HG02571 (cell line): ENCODE measurements at regions not wholly inside any gene's neighbourhood (a gene's known extent, or its start where the extent isn't known, plus 50 kb on each side); places are given as distances from the start of the nearest gene placed in this dataset.
"Not testable (repeated sequence)": the region's sequence is repeated elsewhere in the genome, so short reads cannot be mapped to it uniquely, and the experiment has no call there.

ENCODE experiments used
- ATAC-seq: cut with Tn5 transposase; IDR thresholded peaks from one replicate; pipeline ENCODE4 v1.9.1; 2021; ENCODE audit warnings: mild to moderate bottlenecking, moderate library complexity; ENCODE audit not compliant: unreplicated experiment

- no peak for ATAC-seq
Observed at GRCh38 chr6:97885325-97885724, 602.3 kb upstream of the MMS22L start.

GRCh38 chr6:97885828-97886227 lies 602.8 kb upstream of the MMS22L start:
- ATAC-seq: no peak

GRCh38 chr6:97901531-97901930 lies 618.5 kb upstream of the MMS22L start:
- no peak for ATAC-seq

GRCh38 chr6:97909380-97909779 lies 626.4 kb upstream of the MMS22L start:
- no peak for ATAC-seq

GRCh38 chr6:97913721-97914120 lies 630.7 kb upstream of the MMS22L start:
- ATAC-seq: no peak

GRCh38 chr6:97914912-97915311 lies 631.9 kb upstream of the MMS22L start:
- ATAC-seq: no peak

- no peak for ATAC-seq
Observed at GRCh38 chr6:97915537-97915936, 632.5 kb upstream of the MMS22L start.

- ATAC-seq: no peak
Observed at GRCh38 chr6:97917369-97917768, 634.4 kb upstream of the MMS22L start.

GRCh38 chr6:97919046-97919445 lies 636.0 kb upstream of the MMS22L start:
- ATAC-seq: no peak

GRCh38 chr6:97919631-97920030 lies 636.6 kb upstream of the MMS22L start:
- ATAC-seq: no peak

- no peak for ATAC-seq
Observed at GRCh38 chr6:97923249-97923648, 640.2 kb upstream of the MMS22L start.

- ATAC-seq: no peak
Observed at GRCh38 chr6:97925504-97925903, 642.5 kb upstream of the MMS22L start.

GRCh38 chr6:97939440-97940168 lies 656.6 kb upstream of the MMS22L start:
- ATAC-seq: no peak

- no peak for ATAC-seq
Observed at GRCh38 chr6:97947841-97948240, 664.8 kb upstream of the MMS22L start.

- no peak for ATAC-seq
Observed at GRCh38 chr6:97958134-97958533, 675.1 kb upstream of the MMS22L start.

GRCh38 chr6:97963193-97963592 lies 680.2 kb upstream of the MMS22L start:
- ATAC-seq: no peak

- no peak for ATAC-seq
Observed at GRCh38 chr6:97969065-97969464, 686.0 kb upstream of the MMS22L start.

GRCh38 chr6:97977084-97977483 lies 694.1 kb upstream of the MMS22L start:
- ATAC-seq: no peak

- no peak for ATAC-seq
Observed at GRCh38 chr6:97978855-97979271, 695.8 kb upstream of the MMS22L start.

GRCh38 chr6:97979285-97979684 lies 696.3 kb upstream of the MMS22L start:
- not testable (repeated sequence) for ATAC-seq

GRCh38 chr6:97989451-97989850 lies 706.4 kb upstream of the MMS22L start:
- ATAC-seq: no peak

- ATAC-seq: no peak
Observed at GRCh38 chr6:97995158-97995557, 712.1 kb upstream of the MMS22L start.

GRCh38 chr6:98002678-98003077 lies 719.7 kb upstream of the MMS22L start:
- ATAC-seq: no peak
